HFF-Myc (cell line): ENCODE measurements at regions not wholly inside any gene's neighbourhood (a gene's known extent, or its start where the extent isn't known, plus 50 kb on each side); places are given as distances from the start of the nearest gene placed in this dataset.

ENCODE experiments used
- DNase-seq: peaks from one replicate; pipeline ENCODE4 v3.0.0-alpha.2; 2011; ENCODE audit warnings: low read depth; ENCODE audit errors: extremely low read depth
- H3K4me3 ChIP-seq: replicated peaks from 2 replicates; pipeline ENCODE4 v1.5.1; 2011; ENCODE audit warnings: low read depth, mild to moderate bottlenecking, control low read depth, low read length
- CTCF ChIP-seq: IDR thresholded peaks from 2 replicates; pipeline ENCODE4 v1.5.1; 2012; ENCODE audit warnings: mild to moderate bottlenecking, low read depth, low read length, control low read depth; ENCODE audit errors: missing control alignments

- TF ChIP-seq CTCF, result no peak
- no peak overlapping the region for H3K4me3 ChIP-seq
- no peak for DNase-seq
Measured at GRCh38 chr12:97659117-97659880, 196.7 kb downstream of the RMST start.

- no peak for TF ChIP-seq CTCF
- no peak for DNase-seq
- H3K4me3 ChIP-seq, result no peak overlapping the region
Measured at GRCh38 chr12:97666263-97666662, 203.7 kb downstream of the RMST start.

- TF ChIP-seq CTCF, result no peak
- no peak for DNase-seq
Measured at GRCh38 chr12:97672870-97673269, 210.3 kb downstream of the RMST start.

GRCh38 chr12:97680751-97681150 is 218.1 kb downstream of the RMST start:
- DNase-seq, result no peak
- no peak for TF ChIP-seq CTCF
- no peak overlapping the region for H3K4me3 ChIP-seq

More at GRCh38 chr12:97672870-97673269, 210.3 kb downstream of the RMST start:
- no peak overlapping the region for H3K4me3 ChIP-seq

GRCh38 chr12:97681612-97682504 is 219.3 kb downstream of the RMST start:
- no peak for DNase-seq
- no peak for TF ChIP-seq CTCF
- H3K4me3 ChIP-seq, result no peak overlapping the region

GRCh38 chr12:97685360-97685759 is 222.8 kb downstream of the RMST start:
- DNase-seq, result no peak
- no peak for TF ChIP-seq CTCF
- H3K4me3 ChIP-seq, result no peak overlapping the region
